ENCODE measurements at regions not wholly inside any gene's neighbourhood (a gene's known extent, or its start where the extent isn't known, plus 50 kb on each side); places are given as distances from the start of the nearest gene placed in this dataset.

DNA sequence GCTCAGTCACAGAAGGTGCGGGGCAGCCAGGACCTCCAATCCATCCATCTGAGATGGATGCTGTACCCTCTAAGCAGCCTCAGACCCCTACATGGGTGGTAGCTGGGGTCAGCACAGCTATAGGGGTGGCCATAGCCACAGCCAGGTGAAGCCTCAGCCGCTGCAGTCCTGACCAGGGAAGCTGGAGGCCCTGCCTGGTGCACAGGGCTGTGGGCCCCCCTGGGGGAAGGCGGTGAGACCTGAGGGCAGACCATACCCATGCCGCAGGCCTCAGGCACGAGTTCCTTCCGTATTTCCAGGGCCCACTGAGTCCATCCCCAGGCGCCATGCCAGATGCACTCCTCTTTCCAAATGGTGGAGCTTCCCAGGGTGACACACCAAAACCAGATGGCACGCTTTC lies 96.6 kb upstream of the KDM7A start:
- TF ChIP-seq, protein P1, sequence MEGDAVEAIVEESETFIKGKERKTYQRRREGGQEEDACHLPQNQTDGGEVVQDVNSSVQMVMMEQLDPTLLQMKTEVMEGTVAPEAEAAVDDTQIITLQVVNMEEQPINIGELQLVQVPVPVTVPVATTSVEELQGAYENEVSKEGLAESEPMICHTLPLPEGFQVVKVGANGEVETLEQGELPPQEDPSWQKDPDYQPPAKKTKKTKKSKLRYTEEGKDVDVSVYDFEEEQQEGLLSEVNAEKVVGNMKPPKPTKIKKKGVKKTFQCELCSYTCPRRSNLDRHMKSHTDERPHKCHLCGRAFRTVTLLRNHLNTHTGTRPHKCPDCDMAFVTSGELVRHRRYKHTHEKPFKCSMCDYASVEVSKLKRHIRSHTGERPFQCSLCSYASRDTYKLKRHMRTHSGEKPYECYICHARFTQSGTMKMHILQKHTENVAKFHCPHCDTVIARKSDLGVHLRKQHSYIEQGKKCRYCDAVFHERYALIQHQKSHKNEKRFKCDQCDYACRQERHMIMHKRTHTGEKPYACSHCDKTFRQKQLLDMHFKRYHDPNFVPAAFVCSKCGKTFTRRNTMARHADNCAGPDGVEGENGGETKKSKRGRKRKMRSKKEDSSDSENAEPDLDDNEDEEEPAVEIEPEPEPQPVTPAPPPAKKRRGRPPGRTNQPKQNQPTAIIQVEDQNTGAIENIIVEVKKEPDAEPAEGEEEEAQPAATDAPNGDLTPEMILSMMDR (IDR thresholded peaks at IDR 0.05): no peak
- TF ChIP-seq POLR2AphosphoS5 (IDR thresholded peaks at IDR 0.05): no peak

Data from prostate gland (tissue), 2 donors.